ENCODE measurements at regions not wholly inside any gene's neighbourhood (a gene's known extent, or its start where the extent isn't known, plus 50 kb on each side); places are given as distances from the start of the nearest gene placed in this dataset.

- no peak for DNase-seq
Measured at GRCh38 chr10:129369566-129369965, 97.5 kb upstream of the MGMT start.

GRCh38 chr10:129371541-129371940 is 95.5 kb upstream of the MGMT start:
- DNase-seq: no peak

GRCh38 chr10:129372172-129372571 is 94.9 kb upstream of the MGMT start:
- no peak for DNase-seq

- DNase-seq: no peak
Measured at GRCh38 chr10:129373231-129373630, 93.8 kb upstream of the MGMT start.

- DNase-seq: no peak
Measured at GRCh38 chr10:129373718-129374117, 93.3 kb upstream of the MGMT start.

GRCh38 chr10:129375171-129375570 is 91.9 kb upstream of the MGMT start:
- no peak for DNase-seq

GRCh38 chr10:129375912-129376311 is 91.1 kb upstream of the MGMT start:
- DNase-seq: no peak

- no peak for DNase-seq
Measured at GRCh38 chr10:129380279-129380678, 86.8 kb upstream of the MGMT start.

GRCh38 chr10:129381741-129382140 is 85.3 kb upstream of the MGMT start:
- no peak for DNase-seq

- DNase-seq: no peak
Measured at GRCh38 chr10:129382401-129382800, 84.6 kb upstream of the MGMT start.

- no peak for DNase-seq
Measured at GRCh38 chr10:129383651-129384050, 83.4 kb upstream of the MGMT start.

GRCh38 chr10:129385600-129385999 is 81.4 kb upstream of the MGMT start:
- no peak for DNase-seq

GRCh38 chr10:129386415-129387257 is 80.4 kb upstream of the MGMT start:
- no peak for DNase-seq

- no peak for DNase-seq
Measured at GRCh38 chr10:129387258-129387525, 79.8 kb upstream of the MGMT start.

- DNase-seq: no peak
Measured at GRCh38 chr10:129388435-129388834, 78.6 kb upstream of the MGMT start.

GRCh38 chr10:129389194-129389593 is 77.8 kb upstream of the MGMT start:
- DNase-seq: no peak

- DNase-seq: no peak
Measured at GRCh38 chr10:129390147-129390546, 76.9 kb upstream of the MGMT start.

GRCh38 chr10:129390726-129391125 is 76.3 kb upstream of the MGMT start:
- no peak for DNase-seq

GRCh38 chr10:129391464-129391863 is 75.6 kb upstream of the MGMT start:
- DNase-seq: no peak

- no peak for DNase-seq
Measured at GRCh38 chr10:129392855-129393254, 74.2 kb upstream of the MGMT start.

- no peak for DNase-seq
Measured at GRCh38 chr10:129393812-129394211, 73.2 kb upstream of the MGMT start.

- DNase-seq: no peak
Measured at GRCh38 chr10:129394518-129395328, 72.3 kb upstream of the MGMT start.

GRCh38 chr10:129396021-129396722 is 70.9 kb upstream of the MGMT start:
- DNase-seq: no peak

All from NCI-H2029 (cell line).